GM12873 (cell line): ENCODE measurements at regions not wholly inside any gene's neighbourhood (a gene's known extent, or its start where the extent isn't known, plus 50 kb on each side); places are given as distances from the start of the nearest gene placed in this dataset.

Experiments used
- CTCF ChIP-seq: IDR thresholded peaks from 2 replicates; pipeline ENCODE4 v1.5.1; 2012; ENCODE audit warnings: low read depth, mild to moderate bottlenecking, moderate library complexity, low read length, control low read depth; ENCODE audit not compliant: insufficient read depth; ENCODE audit errors: missing control alignments

GRCh38 chr2:104702031-104702850 is 151.7 kb upstream of the POU3F3 start:
- no peak for TF ChIP-seq CTCF

GRCh38 chr2:104703669-104704068 is 150.2 kb upstream of the POU3F3 start:
- TF ChIP-seq CTCF, result no peak

- TF ChIP-seq CTCF, result no peak
These were observed 149.2 kb upstream of the POU3F3 start for GRCh38 chr2:104704496-104705245.

- TF ChIP-seq CTCF, result no peak
These were observed 146.9 kb upstream of the POU3F3 start for GRCh38 chr2:104707056-104707455.

- no peak for TF ChIP-seq CTCF
These were observed 144.9 kb upstream of the POU3F3 start for GRCh38 chr2:104708967-104709366.

GRCh38 chr2:104716061-104716460 is 137.9 kb upstream of the POU3F3 start:
- no peak for TF ChIP-seq CTCF

- TF ChIP-seq CTCF, result peak; percentile 81
These were observed 120.5 kb upstream of the POU3F3 start for GRCh38 chr2:104733226-104733943.
